NCI-H2107 treated with DMSO at 0.1 percent for 48 hours (cell line): ENCODE measurements at regions not wholly inside any gene's neighbourhood (a gene's known extent, or its start where the extent isn't known, plus 50 kb on each side); places are given as distances from the start of the nearest gene placed in this dataset.
"Not testable (repeated sequence)": the region's sequence is repeated elsewhere in the genome, so short reads cannot be mapped to it uniquely, and the experiment has no call there.

Source experiments
- DNase-seq: peaks from one replicate; lab custom pipeline; 2025; ENCODE audit not compliant: unreplicated experiment; lab: John Stamatoyannopoulos, UW

GRCh38 chr1:195851016-195851601 is 757.1 kb downstream of the KCNT2 start:
- DNase-seq, result no peak

GRCh38 chr1:195849180-195849579 is 759.1 kb downstream of the KCNT2 start:
- no peak for DNase-seq

- DNase-seq, result not testable (repeated sequence)
Measured at GRCh38 chr1:195847957-195848875, 760.0 kb downstream of the KCNT2 start.

GRCh38 chr1:195831789-195832188 is 776.5 kb downstream of the KCNT2 start:
- no peak for DNase-seq

GRCh38 chr1:195828325-195828724 is 779.9 kb downstream of the KCNT2 start:
- no peak for DNase-seq

- no peak for DNase-seq
Measured at GRCh38 chr1:195820925-195821324, 787.3 kb downstream of the KCNT2 start.

GRCh38 chr1:195806060-195806459 is 802.2 kb downstream of the KCNT2 start:
- no peak for DNase-seq

GRCh38 chr1:195804547-195804946 is 803.7 kb downstream of the KCNT2 start:
- DNase-seq, result no peak

- no peak for DNase-seq
Measured at GRCh38 chr1:195799016-195799415, 809.2 kb downstream of the KCNT2 start.

- DNase-seq, result no peak
Measured at GRCh38 chr1:195794225-195794624, 814.0 kb downstream of the KCNT2 start.

GRCh38 chr1:195791796-195792195 is 816.4 kb downstream of the KCNT2 start:
- DNase-seq, result no peak

GRCh38 chr1:195790514-195791168 is 817.6 kb downstream of the KCNT2 start:
- no peak for DNase-seq

GRCh38 chr1:195789321-195789720 is 818.9 kb downstream of the KCNT2 start:
- no peak for DNase-seq

- no peak for DNase-seq
Measured at GRCh38 chr1:195788721-195789120, 819.5 kb downstream of the KCNT2 start.

- DNase-seq, result no peak
Measured at GRCh38 chr1:195785830-195786229, 822.4 kb downstream of the KCNT2 start.

GRCh38 chr1:195773931-195774330 is 834.3 kb downstream of the KCNT2 start:
- DNase-seq, result no peak

GRCh38 chr1:195769461-195769860 is 838.8 kb downstream of the KCNT2 start:
- no peak for DNase-seq

- DNase-seq, result no peak
Measured at GRCh38 chr1:195768936-195769335, 839.3 kb downstream of the KCNT2 start.

GRCh38 chr1:195768377-195768776 is 839.9 kb downstream of the KCNT2 start:
- DNase-seq, result no peak

GRCh38 chr1:195766709-195767108 is 841.5 kb downstream of the KCNT2 start:
- no peak for DNase-seq

- DNase-seq, result no peak
Measured at GRCh38 chr1:195765099-195765498, 843.1 kb downstream of the KCNT2 start.

- DNase-seq, result no peak
Measured at GRCh38 chr1:195763907-195764374, 844.3 kb downstream of the KCNT2 start.
